Ishikawa (cell line): ENCODE measurements at regions not wholly inside any gene's neighbourhood (a gene's known extent, or its start where the extent isn't known, plus 50 kb on each side); places are given as distances from the start of the nearest gene placed in this dataset.

Experiments used
- CEBPB ChIP-seq: IDR thresholded peaks from 2 replicates; pipeline ENCODE4 v1.6.1; 2012
- CREB1 ChIP-seq: IDR thresholded peaks from 2 replicates; pipeline ENCODE4 v1.6.1; 2012; ENCODE audit warnings: low read depth
- EGR1 ChIP-seq: IDR thresholded peaks from 2 replicates; pipeline ENCODE4 v1.6.1; 2012
- EP300 ChIP-seq: IDR thresholded peaks from 2 replicates; pipeline ENCODE4 v1.6.1; 2012; ENCODE audit warnings: borderline replicate concordance
- FOXM1 ChIP-seq: IDR thresholded peaks from 2 replicates; pipeline ENCODE4 v1.6.1; 2012; ENCODE audit warnings: low read depth, borderline replicate concordance
- NFIC ChIP-seq: IDR thresholded peaks from 2 replicates; pipeline ENCODE4 v1.6.1; 2012
- RAD21 ChIP-seq: IDR thresholded peaks from 2 replicates; pipeline ENCODE4 v1.6.1; 2012; ENCODE audit warnings: low read depth
- TAF1 ChIP-seq: IDR thresholded peaks from 2 replicates; pipeline ENCODE4 v1.6.1; 2012; ENCODE audit warnings: low read depth, mild to moderate bottlenecking
- TCF12 ChIP-seq: IDR thresholded peaks from 2 replicates; pipeline ENCODE4 v1.6.1; 2012; ENCODE audit warnings: low read depth
- TEAD4 ChIP-seq: IDR thresholded peaks from 2 replicates; pipeline ENCODE4 v1.6.1; 2012
- USF1 ChIP-seq: IDR thresholded peaks from 2 replicates; pipeline ENCODE4 v1.6.1; 2012
- YY1 ChIP-seq: IDR thresholded peaks from 2 replicates; pipeline ENCODE4 v1.6.1; 2012; ENCODE audit warnings: low read depth
- ZBTB7A ChIP-seq: IDR thresholded peaks from 2 replicates; pipeline ENCODE4 v1.6.1; 2012; ENCODE audit warnings: low read depth
- TF ChIP-seq, protein P1 (sequence below): IDR thresholded peaks from 2 replicates; pipeline ENCODE4 v1.6.1; 2012
- TF ChIP-seq, protein P2 (sequence below): IDR thresholded peaks from 2 replicates; pipeline ENCODE4 v1.6.1; 2012; ENCODE audit warnings: low read depth, mild to moderate bottlenecking

DNA sequence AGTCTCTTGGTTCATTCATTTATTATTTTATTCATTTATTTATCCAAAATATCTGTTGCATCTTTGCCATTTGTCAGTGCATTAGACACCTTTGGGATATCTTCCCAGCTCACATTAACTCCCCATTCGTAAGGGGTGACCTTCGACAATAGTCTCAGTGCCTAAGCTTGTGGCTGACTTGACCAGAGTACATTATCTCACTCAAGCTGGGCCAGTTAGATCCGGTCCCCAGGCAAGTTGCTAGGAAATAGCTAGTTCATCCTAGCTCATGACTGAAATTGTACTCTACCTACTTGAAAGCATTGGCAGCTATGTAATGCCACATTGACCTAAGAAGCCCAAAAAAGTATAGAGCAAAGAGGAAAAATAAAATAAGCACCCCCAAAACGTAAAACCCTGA, 165.3 kb downstream of the FBXO8 start:
- TF ChIP-seq, protein P1, sequence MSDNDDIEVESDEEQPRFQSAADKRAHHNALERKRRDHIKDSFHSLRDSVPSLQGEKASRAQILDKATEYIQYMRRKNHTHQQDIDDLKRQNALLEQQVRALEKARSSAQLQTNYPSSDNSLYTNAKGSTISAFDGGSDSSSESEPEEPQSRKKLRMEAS: no peak
- TF ChIP-seq EP300: no peak
- no peak for TF ChIP-seq TEAD4
- no peak for TF ChIP-seq CREB1
- TF ChIP-seq ZBTB7A: no peak
- TF ChIP-seq USF1: no peak
- no peak for TF ChIP-seq RAD21
- no peak for TF ChIP-seq YY1
- TF ChIP-seq EGR1: no peak
- no peak for TF ChIP-seq CEBPB
- no peak for TF ChIP-seq FOXM1
- TF ChIP-seq TCF12: no peak
- no peak for TF ChIP-seq NFIC
- TF ChIP-seq TAF1: no peak
- TF ChIP-seq, protein P2, sequence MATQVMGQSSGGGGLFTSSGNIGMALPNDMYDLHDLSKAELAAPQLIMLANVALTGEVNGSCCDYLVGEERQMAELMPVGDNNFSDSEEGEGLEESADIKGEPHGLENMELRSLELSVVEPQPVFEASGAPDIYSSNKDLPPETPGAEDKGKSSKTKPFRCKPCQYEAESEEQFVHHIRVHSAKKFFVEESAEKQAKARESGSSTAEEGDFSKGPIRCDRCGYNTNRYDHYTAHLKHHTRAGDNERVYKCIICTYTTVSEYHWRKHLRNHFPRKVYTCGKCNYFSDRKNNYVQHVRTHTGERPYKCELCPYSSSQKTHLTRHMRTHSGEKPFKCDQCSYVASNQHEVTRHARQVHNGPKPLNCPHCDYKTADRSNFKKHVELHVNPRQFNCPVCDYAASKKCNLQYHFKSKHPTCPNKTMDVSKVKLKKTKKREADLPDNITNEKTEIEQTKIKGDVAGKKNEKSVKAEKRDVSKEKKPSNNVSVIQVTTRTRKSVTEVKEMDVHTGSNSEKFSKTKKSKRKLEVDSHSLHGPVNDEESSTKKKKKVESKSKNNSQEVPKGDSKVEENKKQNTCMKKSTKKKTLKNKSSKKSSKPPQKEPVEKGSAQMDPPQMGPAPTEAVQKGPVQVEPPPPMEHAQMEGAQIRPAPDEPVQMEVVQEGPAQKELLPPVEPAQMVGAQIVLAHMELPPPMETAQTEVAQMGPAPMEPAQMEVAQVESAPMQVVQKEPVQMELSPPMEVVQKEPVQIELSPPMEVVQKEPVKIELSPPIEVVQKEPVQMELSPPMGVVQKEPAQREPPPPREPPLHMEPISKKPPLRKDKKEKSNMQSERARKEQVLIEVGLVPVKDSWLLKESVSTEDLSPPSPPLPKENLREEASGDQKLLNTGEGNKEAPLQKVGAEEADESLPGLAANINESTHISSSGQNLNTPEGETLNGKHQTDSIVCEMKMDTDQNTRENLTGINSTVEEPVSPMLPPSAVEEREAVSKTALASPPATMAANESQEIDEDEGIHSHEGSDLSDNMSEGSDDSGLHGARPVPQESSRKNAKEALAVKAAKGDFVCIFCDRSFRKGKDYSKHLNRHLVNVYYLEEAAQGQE: no peak

DNA sequence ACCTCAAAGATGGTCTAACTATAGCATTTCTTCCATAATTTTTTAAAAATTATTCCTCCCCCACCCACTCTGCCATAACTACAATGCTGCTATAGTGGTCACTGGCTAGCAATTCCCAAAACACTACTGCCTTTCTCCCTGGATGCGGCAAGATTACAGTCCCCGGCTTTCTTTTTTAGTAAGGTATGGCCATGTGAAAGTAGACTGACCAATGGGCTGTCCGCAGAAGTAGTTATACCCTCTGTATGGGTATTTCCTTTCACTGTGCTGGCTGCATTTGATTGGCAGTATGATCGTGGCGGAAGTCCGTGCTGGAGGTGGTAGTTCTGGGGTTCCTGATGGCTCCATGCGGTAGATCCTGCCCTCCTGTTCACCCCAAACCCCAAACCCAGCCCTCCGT, 166.0 kb downstream of the FBXO8 start:
- TF ChIP-seq NFIC: no peak
- no peak for TF ChIP-seq TEAD4
- TF ChIP-seq, protein P1: no peak
- TF ChIP-seq, protein P2: no peak
- TF ChIP-seq EP300: no peak
- no peak for TF ChIP-seq RAD21
- no peak for TF ChIP-seq FOXM1
- TF ChIP-seq YY1: no peak
- no peak for TF ChIP-seq ZBTB7A
- no peak for TF ChIP-seq TAF1

- TF ChIP-seq RAD21 (no peak), EGR1 (no peak), EP300 (no peak), TCF12 (no peak), CREB1 (no peak), FOXM1 (no peak), TAF1 (no peak), NFIC (no peak), ZBTB7A (no peak), CEBPB (no peak), USF1 (no peak), YY1 (no peak), TEAD4 (no peak)
- TF ChIP-seq, protein P2: no peak
- TF ChIP-seq, protein P1: no peak
Measured at GRCh38 chr4:174116021-174116420, 167.4 kb downstream of the FBXO8 start.

- TF ChIP-seq, protein P1: no peak
- no peak for TF ChIP-seq YY1
- TF ChIP-seq TCF12: no peak
- TF ChIP-seq NFIC: no peak
- TF ChIP-seq USF1: no peak
- TF ChIP-seq EP300: no peak
- no peak for TF ChIP-seq TAF1
- TF ChIP-seq EGR1: no peak
- TF ChIP-seq RAD21: no peak
- no peak for TF ChIP-seq CREB1
- TF ChIP-seq, protein P2: no peak
- TF ChIP-seq FOXM1: no peak
- TF ChIP-seq ZBTB7A: no peak
- TF ChIP-seq CEBPB: no peak
Measured at GRCh38 chr4:174111422-174111821, 172.0 kb downstream of the FBXO8 start.
